Lower leg skin (tissue), 3 donors: ENCODE measurements at regions not wholly inside any gene's neighbourhood (a gene's known extent, or its start where the extent isn't known, plus 50 kb on each side); places are given as distances from the start of the nearest gene placed in this dataset.

Experiments
- CTCF ChIP-seq, 3 donors: fragments of 450-650 bp; IDR thresholded peaks; one replicate each; pipeline ENCODE4 v1.5.1; 2016; ENCODE audit warnings: antibody characterized with exemption in 3 of 3, mild to moderate bottlenecking in 3 of 3, moderate library complexity in 2 of 3
- POLR2A ChIP-seq, 2 donors: fragments of 450-650 bp; IDR thresholded peaks; one replicate each; pipeline ENCODE4 v1.6.1; 2016 to 2017; ENCODE audit warnings: antibody characterized with exemption in 2 of 2, mild to moderate bottlenecking in 1 of 2, moderate library complexity in 1 of 2

DNA sequence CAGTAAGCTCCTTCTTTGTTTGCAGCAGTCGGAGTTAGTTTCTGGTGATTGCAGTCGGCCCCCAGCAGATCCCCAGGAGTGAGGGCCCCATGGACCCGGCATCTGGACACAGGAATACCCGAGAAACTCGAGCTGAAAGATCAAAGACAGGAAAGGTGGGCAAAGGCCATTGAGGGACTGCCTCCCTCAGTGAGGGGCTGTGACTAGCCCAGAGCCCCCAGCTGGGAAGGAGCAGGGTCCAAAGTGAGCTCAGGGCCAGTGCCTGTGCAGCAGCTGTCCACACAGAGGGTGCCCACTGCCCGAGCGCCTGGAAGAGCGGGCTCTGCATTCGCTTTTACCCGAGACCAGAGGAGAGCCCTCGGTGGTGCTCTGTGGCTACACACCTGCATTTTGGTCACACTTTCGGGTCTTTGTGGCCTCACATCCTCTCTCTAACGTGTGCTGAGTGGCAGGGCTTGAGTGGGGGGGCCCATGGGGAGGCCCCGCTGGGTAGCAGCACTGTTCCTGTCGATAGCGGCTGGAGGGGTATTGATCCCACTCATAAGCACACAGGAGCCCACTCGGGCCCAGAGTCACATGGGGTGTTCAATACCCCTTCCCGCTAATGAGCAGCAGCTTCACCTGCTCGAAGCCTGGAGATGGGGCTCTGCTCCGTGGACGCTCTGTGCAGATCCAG lies 532.9 kb downstream of the TBC1D22A start:
- TF ChIP-seq CTCF (IDR thresholded peaks at IDR 0.05) (no peak), POLR2A (IDR thresholded peaks at IDR 0.05) (no peak)
